NCI-H2081 treated with DMSO at 0.1 percent for 48 hours (cell line): ENCODE measurements at regions not wholly inside any gene's neighbourhood (a gene's known extent, or its start where the extent isn't known, plus 50 kb on each side); places are given as distances from the start of the nearest gene placed in this dataset.
"Not testable (repeated sequence)": the region's sequence is repeated elsewhere in the genome, so short reads cannot be mapped to it uniquely, and the experiment has no call there.

Experiments
- DNase-seq: peaks from one replicate; lab custom pipeline; 2025; lab: John Stamatoyannopoulos, UW

DNA sequence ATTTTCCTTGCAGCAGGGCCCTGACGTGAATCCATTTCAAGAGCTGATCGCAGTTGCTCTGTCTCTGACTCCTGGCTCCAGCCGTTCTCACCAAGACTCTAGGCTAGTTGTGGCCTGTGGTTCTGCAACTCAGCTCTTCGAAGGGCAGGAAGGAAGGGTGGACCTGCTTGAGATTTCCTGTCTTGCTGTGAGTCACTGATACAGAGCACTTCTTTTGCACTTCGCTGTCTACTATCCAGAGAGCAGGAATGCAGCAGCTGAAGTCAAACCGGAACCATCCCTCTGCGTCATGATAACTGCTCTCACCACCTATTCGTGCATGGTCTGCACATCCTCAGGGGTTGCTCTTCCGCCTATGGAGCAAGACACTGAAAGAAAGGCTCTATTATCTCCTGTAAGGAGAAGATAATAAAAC, 59.7 kb downstream of the RAP2B start:
- no peak for DNase-seq

DNA sequence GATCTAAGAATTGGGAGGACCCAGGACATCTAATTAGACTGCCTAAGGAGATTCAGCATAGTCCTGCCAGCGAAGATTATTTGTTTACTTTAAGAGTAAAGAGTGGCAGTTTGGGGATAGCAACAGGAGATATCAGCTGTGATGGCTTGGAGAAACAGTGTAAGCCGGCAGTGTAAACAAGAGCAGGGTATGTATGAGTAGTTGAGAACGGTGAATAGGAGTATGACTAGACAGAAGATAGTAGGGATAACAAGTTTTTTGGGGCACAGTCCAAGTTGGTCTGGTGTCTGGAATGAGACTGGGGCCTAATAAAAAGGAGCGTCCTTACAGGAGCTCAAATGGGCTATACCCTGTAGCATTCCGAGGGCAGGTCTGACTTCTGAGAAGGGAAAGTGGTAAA, 64.9 kb downstream of the RAP2B start:
- not testable (repeated sequence) for DNase-seq

GRCh38 chr3:153230427-153230826, 68.4 kb downstream of the RAP2B start:
- DNase-seq = not testable (repeated sequence)

- DNase-seq = not testable (repeated sequence)
Measured at GRCh38 chr3:153231245-153231644, 69.2 kb downstream of the RAP2B start.

DNA sequence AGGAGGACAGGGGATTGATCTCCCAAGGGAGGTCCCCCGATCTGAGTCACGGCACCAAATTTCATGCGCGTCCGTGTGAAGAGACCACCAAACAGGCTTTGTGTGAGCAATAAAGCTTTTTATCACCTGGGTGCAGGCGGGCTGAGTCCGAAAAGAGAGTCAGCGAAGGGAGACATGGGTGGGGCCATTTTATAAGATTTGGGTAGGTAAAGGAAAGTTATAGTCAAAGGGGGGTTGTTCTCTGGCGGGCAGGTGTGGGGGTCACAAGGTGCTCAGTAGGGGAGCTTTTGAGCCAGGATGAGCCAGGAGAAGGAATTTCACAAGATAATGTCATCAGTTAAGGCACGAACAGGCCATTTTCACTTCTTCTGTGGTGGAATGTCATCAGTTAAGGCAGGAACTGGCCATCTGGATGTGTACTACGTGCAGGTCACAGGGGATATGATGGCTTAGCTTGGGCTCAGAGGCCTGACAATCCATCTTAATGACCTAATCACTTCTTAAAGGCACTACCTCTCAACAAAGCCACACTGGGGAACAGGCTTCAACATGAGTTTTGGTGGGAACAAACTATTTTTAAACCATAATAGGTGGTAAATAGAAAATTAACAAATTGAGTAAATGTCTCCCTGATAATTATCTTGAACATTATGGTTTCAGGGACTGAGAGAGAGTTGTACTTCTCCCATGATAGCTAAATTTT, 70.2 kb downstream of the RAP2B start:
- DNase-seq = not testable (repeated sequence)

GRCh38 chr3:153232851-153233271, 70.8 kb downstream of the RAP2B start:
- DNase-seq = no peak

GRCh38 chr3:153233986-153234385, 72.0 kb downstream of the RAP2B start:
- no peak for DNase-seq

GRCh38 chr3:153242896-153243295, 80.9 kb downstream of the RAP2B start:
- DNase-seq = no peak

DNA sequence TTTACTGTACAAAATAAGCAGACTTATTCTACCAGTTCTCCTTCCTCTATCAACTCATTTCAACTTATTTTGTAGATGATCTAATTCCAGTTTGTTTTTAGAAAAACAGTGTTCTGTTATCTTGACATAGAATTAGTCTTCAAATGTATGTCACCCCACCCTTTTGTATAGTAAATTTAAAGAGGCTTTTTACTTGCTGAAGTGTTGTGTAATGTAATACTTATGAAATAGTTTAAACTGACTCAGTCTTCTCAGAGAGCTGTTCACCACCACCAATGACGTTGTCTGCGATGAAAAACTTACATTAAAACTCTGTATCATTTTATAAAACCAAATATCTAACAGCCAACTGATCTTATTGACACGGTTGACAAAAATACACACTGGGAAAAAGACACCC, 82.9 kb downstream of the RAP2B start:
- no peak for DNase-seq

DNA sequence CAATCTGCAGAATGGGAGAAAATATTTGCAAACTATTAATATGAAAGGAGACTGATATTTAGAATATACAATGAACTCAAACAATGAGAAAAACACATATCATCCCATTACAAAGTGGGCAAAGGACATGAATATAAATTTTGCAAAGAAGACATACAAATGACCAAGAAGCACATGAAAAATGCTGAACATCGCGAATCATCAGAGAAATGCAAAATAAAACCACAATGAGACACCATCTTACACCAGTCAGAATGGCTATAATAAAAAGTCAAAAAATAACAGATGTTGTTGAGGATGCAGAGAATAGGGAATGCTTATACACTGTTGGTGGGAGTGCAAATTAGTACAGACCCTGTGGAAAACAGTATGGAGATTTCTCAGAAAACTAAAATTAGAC, 83.6 kb downstream of the RAP2B start:
- DNase-seq = no peak

GRCh38 chr3:153246331-153246730, 84.3 kb downstream of the RAP2B start:
- no peak for DNase-seq

DNA sequence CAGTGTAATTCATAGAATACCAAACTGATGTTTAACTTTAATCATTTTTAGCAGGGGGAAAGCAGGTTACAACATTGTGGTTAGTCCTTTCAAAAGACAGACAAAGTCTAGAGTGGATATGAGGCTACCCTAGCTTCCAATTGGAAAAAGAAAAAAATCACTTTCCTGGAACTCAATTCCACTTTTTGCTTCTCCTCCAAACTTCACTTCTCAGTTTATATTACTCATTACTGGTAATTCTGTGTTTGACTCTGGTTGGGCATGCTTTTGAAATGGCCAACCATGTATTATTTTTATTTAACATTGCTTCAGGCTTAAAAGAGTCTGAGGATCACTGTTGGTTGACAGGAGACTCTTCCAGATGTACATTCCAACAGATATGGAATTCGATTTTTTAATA, 84.8 kb downstream of the RAP2B start:
- DNase-seq = no peak

DNA sequence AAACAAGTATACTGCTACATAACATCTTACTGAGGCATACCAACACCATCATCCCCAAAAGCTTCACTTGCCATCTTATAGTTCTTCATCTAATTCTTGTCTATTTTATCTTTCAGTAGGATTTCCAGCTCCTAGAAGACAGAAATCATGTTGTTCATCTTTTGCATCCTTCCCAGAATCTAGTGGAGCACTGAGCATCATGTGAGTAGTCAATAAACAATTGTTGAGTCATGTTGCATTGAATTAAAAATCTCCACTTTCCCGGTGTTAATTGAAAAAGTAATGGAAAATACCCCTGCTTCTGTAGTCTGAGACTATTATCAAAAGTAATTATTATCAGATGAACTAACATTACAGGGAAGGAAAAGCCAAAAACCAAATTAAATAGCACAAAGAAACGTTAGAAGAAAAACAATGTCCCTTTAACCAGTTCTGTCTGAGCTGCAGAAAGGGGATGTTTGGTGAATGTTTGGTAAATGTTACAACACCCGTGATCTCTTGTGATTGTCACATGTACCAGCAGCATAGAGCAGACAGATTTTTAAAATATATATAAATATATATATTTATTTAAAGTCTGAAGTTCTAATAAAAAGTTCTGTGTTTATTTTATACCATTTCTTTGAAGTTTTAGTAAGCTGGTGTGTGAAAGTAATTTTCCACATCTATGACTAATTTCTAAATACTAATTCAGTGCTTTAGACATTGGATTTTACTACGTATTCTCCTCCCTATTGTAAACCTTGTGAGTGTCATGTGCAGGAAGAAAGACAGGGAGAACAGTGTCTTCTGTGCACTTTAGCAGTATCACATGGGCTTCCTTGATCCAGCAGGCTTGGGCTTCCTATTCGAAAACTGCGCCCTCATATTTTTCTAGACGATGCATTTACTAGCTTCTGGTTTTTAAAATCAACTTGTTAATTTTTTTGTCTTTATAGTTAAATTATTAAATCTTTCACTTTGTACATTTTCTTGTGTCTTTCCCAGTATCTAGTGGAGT, 85.6 kb downstream of the RAP2B start:
- no peak for DNase-seq

- DNase-seq = not testable (repeated sequence)
Measured at GRCh38 chr3:153248835-153249234, 86.8 kb downstream of the RAP2B start.

GRCh38 chr3:153249906-153250305, 87.9 kb downstream of the RAP2B start:
- DNase-seq = no peak

DNA sequence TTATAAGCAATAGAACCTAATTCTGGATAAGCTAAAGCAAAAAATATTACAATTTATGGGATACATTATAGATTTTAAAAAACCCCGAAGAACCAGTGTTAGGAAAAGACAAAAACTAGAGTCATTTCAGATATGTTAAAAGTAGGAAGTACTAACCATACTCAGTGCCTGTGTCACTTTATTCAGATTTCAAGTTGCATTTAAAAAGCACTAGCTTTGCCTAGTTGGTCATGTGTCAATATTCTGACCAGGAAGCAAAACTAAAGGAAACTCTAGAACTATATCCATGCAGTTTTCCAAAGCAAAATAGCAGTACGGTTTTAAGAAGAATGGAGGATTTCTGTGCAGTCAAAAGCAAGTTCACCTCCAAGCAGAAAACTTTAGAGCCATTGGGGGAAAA, 88.4 kb downstream of the RAP2B start:
- DNase-seq = no peak

DNA sequence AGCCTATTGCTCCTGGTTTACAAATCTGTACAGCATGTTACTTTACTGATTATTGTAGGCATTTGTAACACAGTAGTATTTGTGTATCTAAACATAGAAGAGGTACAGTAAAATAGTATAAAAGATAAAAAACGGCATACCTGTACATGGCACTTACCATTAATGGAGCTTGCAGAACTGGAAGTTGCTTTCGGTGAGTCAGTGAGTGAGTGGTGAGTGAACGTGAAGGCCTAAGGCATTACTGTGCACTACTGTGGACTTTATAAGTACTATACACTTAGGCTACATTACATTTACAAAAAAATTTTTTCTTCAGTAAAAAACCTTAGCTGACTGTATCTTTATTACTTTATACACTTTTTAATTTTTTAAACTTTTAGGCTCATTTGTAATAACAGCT, 90.9 kb downstream of the RAP2B start:
- no peak for DNase-seq

- DNase-seq = no peak
Measured at GRCh38 chr3:153254361-153254760, 92.3 kb downstream of the RAP2B start.

DNA sequence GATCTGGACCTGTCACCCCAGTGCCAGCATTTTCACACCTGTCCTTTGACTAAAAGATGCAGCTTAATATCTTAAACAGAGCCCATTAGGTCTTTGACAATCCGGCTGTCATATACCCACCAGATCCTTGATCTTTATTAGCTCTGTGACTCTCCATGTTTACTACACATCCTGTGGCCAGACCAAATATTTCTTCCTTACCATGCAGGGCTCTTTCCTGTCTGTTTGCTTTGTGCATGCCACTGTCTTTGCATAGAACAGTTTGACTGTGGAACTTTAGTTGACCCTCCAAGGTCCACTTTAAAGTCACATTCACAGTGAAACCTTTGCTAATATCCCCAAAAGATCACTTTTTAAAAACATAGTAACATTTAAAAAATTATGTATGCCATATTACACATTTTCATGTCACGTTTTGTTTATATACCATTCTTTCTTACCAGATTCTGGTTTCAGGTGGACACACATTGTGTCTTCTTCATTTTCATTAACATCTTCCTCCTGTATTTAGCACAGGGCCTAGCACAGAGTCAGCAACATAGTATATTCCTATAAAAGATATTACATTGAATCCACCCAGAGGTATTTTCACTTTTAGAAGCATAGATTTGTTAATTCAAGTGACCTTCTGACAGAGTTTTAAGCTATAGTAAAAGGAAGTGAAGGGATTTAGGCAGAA, 95.8 kb downstream of the RAP2B start:
- no peak for DNase-seq

- no peak for DNase-seq
Measured at GRCh38 chr3:153259956-153260355, 97.9 kb downstream of the RAP2B start.

GRCh38 chr3:153260681-153261080, 98.7 kb downstream of the RAP2B start:
- no peak for DNase-seq

- DNase-seq = no peak
Measured at GRCh38 chr3:153266619-153267018, 104.6 kb downstream of the RAP2B start.
